ENCODE measurements at regions not wholly inside any gene's neighbourhood (a gene's known extent, or its start where the extent isn't known, plus 50 kb on each side); places are given as distances from the start of the nearest gene placed in this dataset.

GRCh38 chr21:35699361-35699760, 361.0 kb downstream of the SETD4 start:
- TF ChIP-seq, protein P1, sequence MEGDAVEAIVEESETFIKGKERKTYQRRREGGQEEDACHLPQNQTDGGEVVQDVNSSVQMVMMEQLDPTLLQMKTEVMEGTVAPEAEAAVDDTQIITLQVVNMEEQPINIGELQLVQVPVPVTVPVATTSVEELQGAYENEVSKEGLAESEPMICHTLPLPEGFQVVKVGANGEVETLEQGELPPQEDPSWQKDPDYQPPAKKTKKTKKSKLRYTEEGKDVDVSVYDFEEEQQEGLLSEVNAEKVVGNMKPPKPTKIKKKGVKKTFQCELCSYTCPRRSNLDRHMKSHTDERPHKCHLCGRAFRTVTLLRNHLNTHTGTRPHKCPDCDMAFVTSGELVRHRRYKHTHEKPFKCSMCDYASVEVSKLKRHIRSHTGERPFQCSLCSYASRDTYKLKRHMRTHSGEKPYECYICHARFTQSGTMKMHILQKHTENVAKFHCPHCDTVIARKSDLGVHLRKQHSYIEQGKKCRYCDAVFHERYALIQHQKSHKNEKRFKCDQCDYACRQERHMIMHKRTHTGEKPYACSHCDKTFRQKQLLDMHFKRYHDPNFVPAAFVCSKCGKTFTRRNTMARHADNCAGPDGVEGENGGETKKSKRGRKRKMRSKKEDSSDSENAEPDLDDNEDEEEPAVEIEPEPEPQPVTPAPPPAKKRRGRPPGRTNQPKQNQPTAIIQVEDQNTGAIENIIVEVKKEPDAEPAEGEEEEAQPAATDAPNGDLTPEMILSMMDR (IDR thresholded peaks at IDR 0.05; ENCODE audit: low read depth, low read length, poor library complexity, severe bottlenecking): no peak
- TF ChIP-seq EZH2phosphoT487 (IDR thresholded peaks at IDR 0.05; ENCODE audit: borderline replicate concordance, low read length): no peak
- Histone ChIP-seq H3K36me3 (ENCODE audit: control insufficient read depth, low read length) (no peaks in the 10 kb centered on the region), H3K27ac (ENCODE audit: low read depth, low read length) (no peak overlapping the region), H4K20me1 (ENCODE audit: control insufficient read depth, insufficient read depth, low read depth, low read length) (no peaks in the 10 kb centered on the region), H3K79me2 (ENCODE audit: control insufficient read depth, low read length) (no peaks in the 10 kb centered on the region), H3K9me3 (ENCODE audit: control insufficient read depth, insufficient read depth, low read length) (no peaks in the 10 kb centered on the region), H3K27me3 (ENCODE audit: control insufficient read depth, low read length) (peaks cover 16% of the 10 kb centered on the region), H3F3A (ENCODE audit: control insufficient read depth, insufficient read depth) (no peaks in the 10 kb centered on the region), H3K4me3 (ENCODE audit: low read length) (no peak overlapping the region), H3K4me2 (ENCODE audit: low read length) (no peak overlapping the region), H3K4me1 (ENCODE audit: control insufficient read depth, low read length) (no peaks in the 10 kb centered on the region), H3K9me2 (replicated peaks; ENCODE audit: control insufficient read depth, low read length) (no peaks in the 10 kb centered on the region)

- H3K9me2 ChIP-seq (replicated peaks; ENCODE audit: control insufficient read depth, low read length): no peaks in the 10 kb centered on the region
- H3K27ac ChIP-seq (ENCODE audit: low read depth, low read length): no peak overlapping the region
- H3K27me3 ChIP-seq (ENCODE audit: control insufficient read depth, low read length): peaks cover 16% of the 10 kb centered on the region
- no peak overlapping the region for H3K4me3 ChIP-seq (ENCODE audit: low read length)
- no peak overlapping the region for H3K4me2 ChIP-seq (ENCODE audit: low read length)
- TF ChIP-seq, protein P1 (IDR thresholded peaks at IDR 0.05; ENCODE audit: low read depth, low read length, poor library complexity, severe bottlenecking): no peak
- no peak for TF ChIP-seq EZH2phosphoT487 (IDR thresholded peaks at IDR 0.05; ENCODE audit: borderline replicate concordance, low read length)
- no peaks in the 10 kb centered on the region for H3K79me2 ChIP-seq (ENCODE audit: control insufficient read depth, low read length)
- no peaks in the 10 kb centered on the region for H4K20me1 ChIP-seq (ENCODE audit: control insufficient read depth, insufficient read depth, low read depth, low read length)
- H3K4me1 ChIP-seq (ENCODE audit: control insufficient read depth, low read length): no peaks in the 10 kb centered on the region
- H3F3A ChIP-seq (ENCODE audit: control insufficient read depth, insufficient read depth): no peaks in the 10 kb centered on the region
- H3K9me3 ChIP-seq (ENCODE audit: control insufficient read depth, insufficient read depth, low read length): no peaks in the 10 kb centered on the region
- H3K36me3 ChIP-seq (ENCODE audit: control insufficient read depth, low read length): no peaks in the 10 kb centered on the region
Observed at GRCh38 chr21:35697321-35697808, 363.0 kb downstream of the SETD4 start.

- TF ChIP-seq, protein P1 (IDR thresholded peaks at IDR 0.05; ENCODE audit: low read depth, low read length, poor library complexity, severe bottlenecking): no peak
- TF ChIP-seq EZH2phosphoT487 (IDR thresholded peaks at IDR 0.05; ENCODE audit: borderline replicate concordance, low read length): no peak
- Histone ChIP-seq H4K20me1 (ENCODE audit: control insufficient read depth, insufficient read depth, low read depth, low read length) (no peaks in the 10 kb centered on the region), H3K79me2 (ENCODE audit: control insufficient read depth, low read length) (no peaks in the 10 kb centered on the region), H3K36me3 (ENCODE audit: control insufficient read depth, low read length) (no peaks in the 10 kb centered on the region), H3K27me3 (ENCODE audit: control insufficient read depth, low read length) (peaks cover 16% of the 10 kb centered on the region), H3K27ac (ENCODE audit: low read depth, low read length) (no peak overlapping the region), H3F3A (ENCODE audit: control insufficient read depth, insufficient read depth) (no peaks in the 10 kb centered on the region), H3K4me3 (ENCODE audit: low read length) (no peak overlapping the region), H3K9me3 (ENCODE audit: control insufficient read depth, insufficient read depth, low read length) (no peaks in the 10 kb centered on the region), H3K4me1 (ENCODE audit: control insufficient read depth, low read length) (no peaks in the 10 kb centered on the region), H3K4me2 (ENCODE audit: low read length) (no peak overlapping the region), H3K9me2 (replicated peaks; ENCODE audit: control insufficient read depth, low read length) (no peaks in the 10 kb centered on the region)
Observed at GRCh38 chr21:35696644-35697043, 363.7 kb downstream of the SETD4 start.

Measured in DOHH2 (cell line).